Loucy (cell line): ENCODE measurements at regions not wholly inside any gene's neighbourhood (a gene's known extent, or its start where the extent isn't known, plus 50 kb on each side); places are given as distances from the start of the nearest gene placed in this dataset.

ENCODE experiments used
- H2AFZ ChIP-seq: fragments of 200-600 bp; sonication (generic); 2 replicates; pipeline ENCODE4 v1.6.0; 2016; ENCODE audit warnings: antibody characterized with exemption, mild to moderate bottlenecking, low read length, moderate library complexity
- H3F3A ChIP-seq: fragments of 200-600 bp; 2 replicates; pipeline ENCODE4 v1.6.0; 2016; ENCODE audit warnings: antibody characterized with exemption, low read depth, mild to moderate bottlenecking
- H3K27me3 ChIP-seq: fragments of 200-600 bp; sonication (generic); 2 replicates; pipeline ENCODE4 v1.6.1; 2014; ENCODE audit warnings: low read length, mild to moderate bottlenecking; ENCODE audit not compliant: insufficient read depth, poor library complexity, severe bottlenecking
- H3K36me3 ChIP-seq: fragments of 200-600 bp; sonication (generic); 2 replicates; pipeline ENCODE4 v1.6.1; 2016; ENCODE audit warnings: low read length; ENCODE audit not compliant: insufficient read depth
- H3K4me1 ChIP-seq: fragments of 200-600 bp; sonication (generic); 2 replicates; pipeline ENCODE4 v1.5.1; 2014; ENCODE audit warnings: low read length, mild to moderate bottlenecking; ENCODE audit not compliant: insufficient read depth, poor library complexity, severe bottlenecking
- H3K4me2 ChIP-seq: fragments of 200-600 bp; sonication (generic); 2 replicates; pipeline ENCODE4 v1.6.0; 2014; ENCODE audit warnings: antibody characterized with exemption, low read length, low read depth, mild to moderate bottlenecking; ENCODE audit not compliant: poor library complexity, severe bottlenecking
- H3K4me3 ChIP-seq: fragments of 200-600 bp; sonication (generic); 2 replicates; pipeline ENCODE4 v1.5.1; 2014; ENCODE audit warnings: low read length, mild to moderate bottlenecking, mixed read lengths; ENCODE audit not compliant: poor library complexity, severe bottlenecking
- H3K79me2 ChIP-seq: fragments of 200-600 bp; sonication (generic); 2 replicates; pipeline ENCODE4 v1.6.1; 2014; ENCODE audit warnings: low read length; ENCODE audit not compliant: insufficient read depth
- H3K9ac ChIP-seq: fragments of 200-600 bp; sonication (generic); 2 replicates; pipeline ENCODE4 v1.6.0; 2014; ENCODE audit warnings: mild to moderate bottlenecking, low read depth, low read length, moderate library complexity; ENCODE audit not compliant: poor library complexity, severe bottlenecking
- H3K9me2 ChIP-seq: fragments of 200-600 bp; sonication (generic); replicated peaks from 2 replicates; pipeline ENCODE4 v1.6.1; 2016; ENCODE audit warnings: low read depth, low read length, mixed read lengths
- H3K9me3 ChIP-seq: fragments of 200-600 bp; sonication (generic); 2 replicates; pipeline ENCODE4 v1.6.1; 2014; ENCODE audit warnings: mild to moderate bottlenecking, antibody characterized with exemption, low read length, low read depth; ENCODE audit not compliant: insufficient read depth
- H4K20me1 ChIP-seq: fragments of 200-600 bp; sonication (generic); 2 replicates; pipeline ENCODE4 v1.6.0; 2014; ENCODE audit warnings: antibody characterized with exemption, low read length, mild to moderate bottlenecking; ENCODE audit not compliant: insufficient read depth, poor library complexity, severe bottlenecking
- EZH2phosphoT487 ChIP-seq: fragments of 200-600 bp; IDR thresholded peaks from 2 replicates; pipeline ENCODE4 v1.6.1; 2018; ENCODE audit warnings: antibody characterized with exemption, mild to moderate bottlenecking, moderate library complexity, borderline replicate concordance
- TF ChIP-seq, protein P1 (sequence below): fragments of 200-600 bp; sonication (generic); conservative IDR thresholded peaks from 2 replicates; pipeline ENCODE4 v1.5.1; 2014; ENCODE audit warnings: mild to moderate bottlenecking, antibody characterized with exemption, low read length

DNA sequence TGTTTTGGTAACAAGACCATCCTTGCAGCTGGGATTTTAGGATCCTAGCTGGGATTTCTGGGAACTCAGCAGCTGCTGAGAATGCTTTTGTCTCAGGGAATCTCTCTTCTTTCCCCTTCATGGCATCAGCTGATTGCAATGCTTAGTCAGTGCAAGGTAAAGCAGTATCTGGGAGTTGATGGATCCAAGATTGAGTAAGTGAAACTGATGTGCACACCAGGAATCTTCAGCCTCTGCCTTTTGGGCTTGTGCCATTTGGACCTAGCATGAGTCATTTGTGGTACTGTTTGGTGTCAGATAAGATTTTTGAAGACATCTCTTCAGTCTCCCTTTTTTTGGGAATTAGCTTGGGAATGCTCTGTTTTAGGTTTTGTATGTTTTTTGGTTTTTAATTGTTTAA lies 363.3 kb upstream of the TFPI start:
- Histone ChIP-seq H3K4me1 (no peaks in the 10 kb centered on the region), H3K4me2 (no peak overlapping the region), H2AFZ (no peak overlapping the region), H3K9me2 (no peaks in the 10 kb centered on the region), H3K27me3 (no peaks in the 10 kb centered on the region), H3K4me3 (no peak overlapping the region), H4K20me1 (no peaks in the 10 kb centered on the region), H3K36me3 (no peaks in the 10 kb centered on the region), H3K9me3 (no peaks in the 10 kb centered on the region), H3K79me2 (no peaks in the 10 kb centered on the region), H3F3A (no peaks in the 10 kb centered on the region), H3K9ac (no peak overlapping the region)
- TF ChIP-seq, protein P1, sequence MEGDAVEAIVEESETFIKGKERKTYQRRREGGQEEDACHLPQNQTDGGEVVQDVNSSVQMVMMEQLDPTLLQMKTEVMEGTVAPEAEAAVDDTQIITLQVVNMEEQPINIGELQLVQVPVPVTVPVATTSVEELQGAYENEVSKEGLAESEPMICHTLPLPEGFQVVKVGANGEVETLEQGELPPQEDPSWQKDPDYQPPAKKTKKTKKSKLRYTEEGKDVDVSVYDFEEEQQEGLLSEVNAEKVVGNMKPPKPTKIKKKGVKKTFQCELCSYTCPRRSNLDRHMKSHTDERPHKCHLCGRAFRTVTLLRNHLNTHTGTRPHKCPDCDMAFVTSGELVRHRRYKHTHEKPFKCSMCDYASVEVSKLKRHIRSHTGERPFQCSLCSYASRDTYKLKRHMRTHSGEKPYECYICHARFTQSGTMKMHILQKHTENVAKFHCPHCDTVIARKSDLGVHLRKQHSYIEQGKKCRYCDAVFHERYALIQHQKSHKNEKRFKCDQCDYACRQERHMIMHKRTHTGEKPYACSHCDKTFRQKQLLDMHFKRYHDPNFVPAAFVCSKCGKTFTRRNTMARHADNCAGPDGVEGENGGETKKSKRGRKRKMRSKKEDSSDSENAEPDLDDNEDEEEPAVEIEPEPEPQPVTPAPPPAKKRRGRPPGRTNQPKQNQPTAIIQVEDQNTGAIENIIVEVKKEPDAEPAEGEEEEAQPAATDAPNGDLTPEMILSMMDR, result no peak
- no peak for TF ChIP-seq EZH2phosphoT487

DNA sequence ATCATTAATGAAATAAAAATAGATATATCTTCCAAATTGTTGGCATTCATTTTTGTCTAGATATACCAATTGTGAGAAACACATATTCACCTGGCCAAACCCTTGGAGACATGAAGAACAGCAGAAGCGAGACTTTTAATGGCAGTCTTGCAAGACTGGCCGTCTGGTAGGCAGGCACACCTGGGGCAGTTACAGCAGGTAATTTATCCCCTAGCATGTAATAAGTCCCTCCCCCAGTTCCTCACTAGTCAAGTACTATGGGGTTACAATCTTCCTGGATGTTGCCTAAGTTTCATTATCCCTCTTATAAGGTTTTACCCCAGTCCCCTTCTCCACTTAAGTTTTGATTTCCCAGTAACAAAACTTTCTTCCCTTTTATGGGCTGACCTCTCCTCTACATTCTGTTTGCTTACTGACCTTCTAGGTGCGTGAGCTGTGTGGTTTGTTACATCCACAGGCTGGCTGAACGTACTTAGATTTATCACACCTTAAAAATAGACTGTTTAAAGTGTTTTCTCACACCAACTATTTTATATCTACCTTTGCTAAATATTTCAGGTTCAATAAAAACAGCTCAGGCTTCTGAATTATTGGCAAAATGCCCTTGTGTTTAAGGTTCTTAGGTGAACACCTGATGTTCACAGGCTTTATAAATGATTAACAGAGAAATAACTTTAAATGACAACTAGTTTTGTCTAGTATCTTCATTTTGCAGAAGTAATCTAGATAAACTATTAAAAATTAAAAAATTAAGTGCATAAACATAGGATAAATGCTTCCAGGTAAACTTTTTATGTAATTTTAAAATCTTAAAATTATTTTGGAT lies 365.0 kb upstream of the TFPI start:
- Histone ChIP-seq H3K36me3 (no peaks in the 10 kb centered on the region), H3K79me2 (no peaks in the 10 kb centered on the region), H3F3A (no peaks in the 10 kb centered on the region), H3K9ac (no peak overlapping the region), H3K9me2 (no peaks in the 10 kb centered on the region), H3K27me3 (no peaks in the 10 kb centered on the region), H2AFZ (no peak overlapping the region), H3K4me1 (no peaks in the 10 kb centered on the region), H3K9me3 (no peaks in the 10 kb centered on the region), H3K4me3 (no peak overlapping the region), H3K4me2 (no peak overlapping the region), H4K20me1 (no peaks in the 10 kb centered on the region)
- TF ChIP-seq EZH2phosphoT487, result no peak
- TF ChIP-seq, protein P1, result no peak

DNA sequence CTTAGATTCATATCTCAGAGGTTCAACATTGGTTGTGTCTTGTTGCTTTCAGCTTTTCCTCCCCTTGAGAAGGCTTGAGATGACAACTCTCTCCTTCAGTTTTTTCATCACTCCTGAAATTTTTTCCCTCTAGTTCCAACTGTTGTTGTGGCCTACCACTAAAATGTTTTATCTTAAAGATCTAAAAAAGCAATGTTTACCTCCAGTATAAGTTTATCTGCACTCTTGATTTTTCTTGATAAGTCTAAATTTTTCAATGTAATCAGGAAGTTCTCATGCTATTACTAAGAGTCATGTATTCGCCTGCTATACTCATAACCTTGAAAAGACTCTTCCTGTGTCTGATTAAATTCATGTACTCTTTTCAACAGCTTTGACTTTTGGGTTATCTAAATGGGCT lies 366.3 kb upstream of the TFPI start:
- no peaks in the 10 kb centered on the region for H3K36me3 ChIP-seq
- H4K20me1 ChIP-seq, result no peaks in the 10 kb centered on the region
- H3K79me2 ChIP-seq, result no peaks in the 10 kb centered on the region
- no peak for TF ChIP-seq EZH2phosphoT487
- TF ChIP-seq, protein P1, result no peak
- H3K27me3 ChIP-seq, result no peaks in the 10 kb centered on the region
- H3K4me2 ChIP-seq, result no peak overlapping the region
- no peak overlapping the region for H3K4me3 ChIP-seq
- no peaks in the 10 kb centered on the region for H3K4me1 ChIP-seq
- no peak overlapping the region for H3K9ac ChIP-seq
- H3F3A ChIP-seq, result no peaks in the 10 kb centered on the region
- H2AFZ ChIP-seq, result no peak overlapping the region
- H3K9me2 ChIP-seq, result no peaks in the 10 kb centered on the region
- no peaks in the 10 kb centered on the region for H3K9me3 ChIP-seq
